Tibial nerve (tissue), 4 donors: ENCODE measurements at regions not wholly inside any gene's neighbourhood (a gene's known extent, or its start where the extent isn't known, plus 50 kb on each side); places are given as distances from the start of the nearest gene placed in this dataset.

Experiments
- DNase-seq, 2 donors: peaks; one replicate each; pipeline ENCODE4 v3.0.0-alpha.2; 2019; ENCODE audit warnings: low spot score in 2 of 2
- H3K27ac ChIP-seq, 4 donors: fragments of 200-600 bp; sonication (generic) in 3 of 4; one replicate each; pipeline ENCODE4 v1.5.1; 2017 to 2019; ENCODE audit warnings: mild to moderate bottlenecking in 1 of 4
- H3K27me3 ChIP-seq, 2 donors: fragments of 200-600 bp; sonication (generic) in 1 of 2; one replicate each; pipeline versions ENCODE4 v1.5.1 to v1.6.0; 2017 to 2019
- H3K36me3 ChIP-seq, 3 donors: fragments of 200-600 bp; sonication (generic); one replicate each; pipeline ENCODE4 v1.5.1; 2018 to 2019
- H3K4me1 ChIP-seq, 4 donors: fragments of 200-600 bp; sonication (generic) in 3 of 4; one replicate each; pipeline ENCODE4 v1.5.1; 2017 to 2019
- H3K4me3 ChIP-seq, 4 donors: fragments of 200-600 bp; sonication (generic) in 3 of 4; one replicate each; pipeline ENCODE4 v1.5.1; 2017 to 2019; ENCODE audit warnings: mild to moderate bottlenecking in 1 of 4, moderate library complexity in 1 of 4
- H3K9me3 ChIP-seq, 4 donors: fragments of 200-600 bp; sonication (generic) in 3 of 4; one replicate each; pipeline ENCODE4 v1.5.1; 2017 to 2019
- EP300 ChIP-seq, 2 donors: sonication (generic); formaldehyde crosslinking; IDR thresholded peaks; one replicate each; pipeline ENCODE4 v1.6.1; 2017; ENCODE audit warnings: antibody characterized with exemption in 2 of 2, mild to moderate bottlenecking in 1 of 2
- POLR2A ChIP-seq, 2 donors: fragments of 450-650 bp; IDR thresholded peaks; one replicate each; pipeline ENCODE4 v1.6.1; 2017; ENCODE audit warnings: antibody characterized with exemption in 2 of 2, mild to moderate bottlenecking in 2 of 2, moderate library complexity in 2 of 2
- WGBS, 2 donors: methylation state at CpG; one replicate each; pipeline ENCODE4 v1.1.5; 2018; 5-methylcytosine and 5-hydroxymethylcytosine counted together
- TF ChIP-seq, protein P1 (sequence below), 5 experiments: fragments of 200-600 bp in 3 of 5; fragments of 450-650 bp in 2 of 5; sonication (generic) in 3 of 5; IDR thresholded peaks; one replicate each; pipeline ENCODE4 v1.5.1; 2016 to 2019; ENCODE audit warnings: antibody characterized with exemption in 5 of 5, mild to moderate bottlenecking in 3 of 5, moderate library complexity in 2 of 5

DNA sequence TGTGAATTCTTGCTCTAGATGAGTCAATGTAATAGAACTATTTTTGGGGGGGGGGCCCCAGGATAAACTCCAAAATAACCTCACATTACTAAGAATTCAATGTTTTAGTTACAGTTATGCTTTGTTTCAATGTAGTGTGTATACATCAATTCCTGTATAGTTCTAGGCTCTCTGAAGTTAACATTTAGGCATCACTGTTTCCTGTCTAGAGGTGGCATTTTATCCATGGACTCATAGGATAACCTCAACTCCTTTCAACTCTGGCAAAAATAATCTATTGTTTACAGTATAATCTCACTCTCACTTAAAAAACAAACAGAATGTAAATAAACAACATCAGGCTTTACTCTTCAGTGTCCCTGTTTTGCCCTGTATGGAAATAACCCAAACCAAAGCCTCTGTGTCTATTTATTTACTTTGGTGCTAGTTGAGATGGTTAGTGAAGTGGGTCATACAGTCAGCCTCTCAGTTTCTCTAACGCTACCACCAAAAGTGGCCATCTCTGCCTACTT lies 79.3 kb upstream of the MMADHC start:
- Histone ChIP-seq H3K4me3 (no peak overlapping the region), H3K4me1 (peaks cover 0 to 4% (median 2%) of the 10 kb centered on the region in 4 donors), H3K27me3 (no peaks in the 10 kb centered on the region), H3K27ac (no peak overlapping the region), H3K36me3 (no peaks in the 10 kb centered on the region), H3K9me3 (peaks cover 0 to 4% (median 0%) of the 10 kb centered on the region in 4 donors)
- 76 to 90% methylated on average over 1 of the region's 1 CpG for WGBS, 2 donors
- DNase-seq: no peak
- no peak for TF ChIP-seq POLR2A (IDR thresholded peaks at IDR 0.05)
- no peak for TF ChIP-seq EP300 (IDR thresholded peaks at IDR 0.05)
- TF ChIP-seq, protein P1, sequence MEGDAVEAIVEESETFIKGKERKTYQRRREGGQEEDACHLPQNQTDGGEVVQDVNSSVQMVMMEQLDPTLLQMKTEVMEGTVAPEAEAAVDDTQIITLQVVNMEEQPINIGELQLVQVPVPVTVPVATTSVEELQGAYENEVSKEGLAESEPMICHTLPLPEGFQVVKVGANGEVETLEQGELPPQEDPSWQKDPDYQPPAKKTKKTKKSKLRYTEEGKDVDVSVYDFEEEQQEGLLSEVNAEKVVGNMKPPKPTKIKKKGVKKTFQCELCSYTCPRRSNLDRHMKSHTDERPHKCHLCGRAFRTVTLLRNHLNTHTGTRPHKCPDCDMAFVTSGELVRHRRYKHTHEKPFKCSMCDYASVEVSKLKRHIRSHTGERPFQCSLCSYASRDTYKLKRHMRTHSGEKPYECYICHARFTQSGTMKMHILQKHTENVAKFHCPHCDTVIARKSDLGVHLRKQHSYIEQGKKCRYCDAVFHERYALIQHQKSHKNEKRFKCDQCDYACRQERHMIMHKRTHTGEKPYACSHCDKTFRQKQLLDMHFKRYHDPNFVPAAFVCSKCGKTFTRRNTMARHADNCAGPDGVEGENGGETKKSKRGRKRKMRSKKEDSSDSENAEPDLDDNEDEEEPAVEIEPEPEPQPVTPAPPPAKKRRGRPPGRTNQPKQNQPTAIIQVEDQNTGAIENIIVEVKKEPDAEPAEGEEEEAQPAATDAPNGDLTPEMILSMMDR (IDR thresholded peaks at IDR 0.05): no peak

DNA sequence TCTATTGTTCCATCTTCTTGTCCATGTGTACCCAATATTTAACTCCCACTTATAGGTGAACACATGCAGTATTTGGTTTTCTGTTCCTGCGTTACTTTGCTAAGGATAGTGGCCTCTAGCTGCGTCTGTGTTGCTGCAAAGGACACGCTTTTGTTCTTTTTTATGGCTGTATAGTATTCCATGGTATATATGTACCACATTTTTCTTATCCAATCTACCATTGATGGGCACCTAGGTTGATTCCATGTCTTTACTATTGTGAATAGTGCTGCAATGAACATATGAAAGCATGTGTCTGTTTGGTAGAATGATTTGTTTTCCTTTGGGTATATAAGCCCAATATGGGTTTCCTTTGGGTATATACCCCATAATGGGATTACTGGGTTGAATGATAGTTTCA lies 77.3 kb upstream of the MMADHC start:
- no peak overlapping the region for H3K4me3 ChIP-seq
- no peak for DNase-seq
- H3K27me3 ChIP-seq: no peaks in the 10 kb centered on the region
- H3K9me3 ChIP-seq: peaks cover 0 to 4% (median 0%) of the 10 kb centered on the region in 4 donors
- TF ChIP-seq EP300 (IDR thresholded peaks at IDR 0.05) (no peak), POLR2A (IDR thresholded peaks at IDR 0.05) (no peak)
- TF ChIP-seq, protein P1 (IDR thresholded peaks at IDR 0.05): no peak
- H3K36me3 ChIP-seq: no peaks in the 10 kb centered on the region
- H3K27ac ChIP-seq: no peak overlapping the region
- H3K4me1 ChIP-seq: peaks cover 0 to 6% (median 2%) of the 10 kb centered on the region in 4 donors
- WGBS, 2 donors: 96 to 98% methylated on average over 3 of the region's 3 CpGs

GRCh38 chr2:149662556-149662955 lies 75.0 kb upstream of the MMADHC start:
- Histone ChIP-seq H3K4me3 (no peak overlapping the region), H3K36me3 (no peaks in the 10 kb centered on the region), H3K4me1 (peaks cover 0 to 5% (median 2%) of the 10 kb centered on the region in 4 donors), H3K27me3 (no peaks in the 10 kb centered on the region), H3K9me3 (peaks cover 0 to 4% (median 0%) of the 10 kb centered on the region in 4 donors), H3K27ac (no peak overlapping the region)
- no peak for TF ChIP-seq POLR2A (IDR thresholded peaks at IDR 0.05)
- no peak for TF ChIP-seq EP300 (IDR thresholded peaks at IDR 0.05)
- TF ChIP-seq, protein P1 (IDR thresholded peaks at IDR 0.05): no peak
- DNase-seq: no peak

DNA sequence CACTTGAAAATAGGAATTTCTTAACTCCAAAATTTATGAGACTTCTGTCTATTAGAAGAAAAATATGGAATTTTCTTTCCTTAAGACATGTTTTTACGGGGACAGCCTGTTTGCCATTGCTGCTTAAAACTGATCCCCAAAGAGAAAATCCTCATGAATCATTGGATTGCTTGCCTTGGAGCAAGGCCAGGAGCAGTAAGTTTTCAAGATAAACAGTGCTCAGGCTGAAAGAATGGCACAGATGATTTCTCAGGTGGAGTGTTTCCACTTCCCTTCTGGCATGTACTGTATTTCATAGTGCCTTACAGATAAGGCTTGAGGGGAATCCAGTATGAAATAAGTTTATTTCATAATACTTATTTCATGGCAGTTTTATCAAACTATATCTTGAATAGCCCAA lies 74.3 kb upstream of the MMADHC start:
- TF ChIP-seq POLR2A (IDR thresholded peaks at IDR 0.05): no peak
- no peak for TF ChIP-seq EP300 (IDR thresholded peaks at IDR 0.05)
- TF ChIP-seq, protein P1 (IDR thresholded peaks at IDR 0.05): no peak
- 31 to 57% methylated on average over 1 of the region's 1 CpG for WGBS, 2 donors
- DNase-seq: no peak
- no peak overlapping the region for H3K27ac ChIP-seq
- no peak overlapping the region for H3K4me3 ChIP-seq
- peaks cover 0 to 4% (median 0%) of the 10 kb centered on the region in 4 donors for H3K9me3 ChIP-seq
- no peaks in the 10 kb centered on the region for H3K27me3 ChIP-seq
- peaks cover 0 to 5% (median 2%) of the 10 kb centered on the region in 4 donors for H3K4me1 ChIP-seq
- no peaks in the 10 kb centered on the region for H3K36me3 ChIP-seq

DNA sequence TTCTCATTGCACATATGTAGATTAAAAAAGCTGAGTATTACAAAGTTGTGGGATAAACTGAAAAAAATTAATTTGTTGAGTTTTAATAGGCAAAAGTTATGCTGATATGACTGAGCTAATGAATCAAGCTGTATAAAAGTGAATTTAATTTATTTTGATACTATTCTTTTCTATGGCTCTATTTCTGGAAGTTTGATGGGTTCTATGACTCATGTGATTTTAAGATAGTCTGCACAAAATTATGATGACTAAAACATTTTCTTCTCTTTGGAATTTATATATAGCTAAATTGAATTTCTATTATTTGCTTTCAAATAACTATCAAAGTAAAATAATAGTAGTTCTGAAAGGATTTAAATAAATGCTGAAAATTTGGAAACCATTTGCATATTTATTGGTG lies 71.0 kb upstream of the MMADHC start:
- Histone ChIP-seq H3K27me3 (no peaks in the 10 kb centered on the region), H3K27ac (no peak overlapping the region), H3K9me3 (no peaks in the 10 kb centered on the region), H3K4me3 (no peak overlapping the region), H3K36me3 (no peaks in the 10 kb centered on the region), H3K4me1 (peaks cover 0 to 5% (median 2%) of the 10 kb centered on the region in 4 donors)
- no peak for TF ChIP-seq EP300 (IDR thresholded peaks at IDR 0.05)
- no peak for TF ChIP-seq POLR2A (IDR thresholded peaks at IDR 0.05)
- TF ChIP-seq, protein P1 (IDR thresholded peaks at IDR 0.05): no peak
- DNase-seq: no peak
